OCI-LY3 (cell line): ENCODE measurements at regions not wholly inside any gene's neighbourhood (a gene's known extent, or its start where the extent isn't known, plus 50 kb on each side); places are given as distances from the start of the nearest gene placed in this dataset.

Experiments used
- EZH2phosphoT487 ChIP-seq: fragments of 200-600 bp; shearing (Covaris generic); IDR thresholded peaks from 2 replicates; pipeline ENCODE4 v1.6.1; 2018; ENCODE audit warnings: antibody characterized with exemption, mixed run types, low read depth
- TF ChIP-seq, protein P1 (sequence below): fragments of 200-600, 300-600 bp; sonication (generic); IDR thresholded peaks from 2 replicates; pipeline ENCODE4 v1.5.1; 2014; ENCODE audit warnings: antibody characterized with exemption, low read length, low read depth

DNA sequence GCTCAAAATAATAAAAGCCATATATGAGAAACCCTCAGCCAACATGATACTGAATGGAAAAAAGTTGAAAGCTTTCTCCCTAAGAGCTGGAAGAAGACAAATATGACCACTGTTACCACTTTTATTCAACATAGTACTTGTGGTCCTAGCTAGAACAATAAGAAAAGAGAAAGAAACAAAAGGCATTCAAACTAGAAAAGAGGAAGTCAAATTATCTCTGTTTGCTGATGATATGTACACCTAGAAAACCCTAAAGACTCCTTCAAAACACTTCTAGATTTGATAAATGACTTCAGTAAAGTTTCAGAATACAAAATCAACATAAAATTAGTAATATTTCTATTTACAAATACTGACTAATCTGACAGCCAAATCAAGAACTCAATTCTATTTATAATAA, 328.8 kb upstream of the GCFC2 start:
- TF ChIP-seq, protein P1, sequence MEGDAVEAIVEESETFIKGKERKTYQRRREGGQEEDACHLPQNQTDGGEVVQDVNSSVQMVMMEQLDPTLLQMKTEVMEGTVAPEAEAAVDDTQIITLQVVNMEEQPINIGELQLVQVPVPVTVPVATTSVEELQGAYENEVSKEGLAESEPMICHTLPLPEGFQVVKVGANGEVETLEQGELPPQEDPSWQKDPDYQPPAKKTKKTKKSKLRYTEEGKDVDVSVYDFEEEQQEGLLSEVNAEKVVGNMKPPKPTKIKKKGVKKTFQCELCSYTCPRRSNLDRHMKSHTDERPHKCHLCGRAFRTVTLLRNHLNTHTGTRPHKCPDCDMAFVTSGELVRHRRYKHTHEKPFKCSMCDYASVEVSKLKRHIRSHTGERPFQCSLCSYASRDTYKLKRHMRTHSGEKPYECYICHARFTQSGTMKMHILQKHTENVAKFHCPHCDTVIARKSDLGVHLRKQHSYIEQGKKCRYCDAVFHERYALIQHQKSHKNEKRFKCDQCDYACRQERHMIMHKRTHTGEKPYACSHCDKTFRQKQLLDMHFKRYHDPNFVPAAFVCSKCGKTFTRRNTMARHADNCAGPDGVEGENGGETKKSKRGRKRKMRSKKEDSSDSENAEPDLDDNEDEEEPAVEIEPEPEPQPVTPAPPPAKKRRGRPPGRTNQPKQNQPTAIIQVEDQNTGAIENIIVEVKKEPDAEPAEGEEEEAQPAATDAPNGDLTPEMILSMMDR = no peak
- TF ChIP-seq EZH2phosphoT487 = no peak
